CD4-positive, alpha-beta T cell treated with Interleukin-15 for 4 hours (primary cell): ENCODE measurements at regions not wholly inside any gene's neighbourhood (a gene's known extent, or its start where the extent isn't known, plus 50 kb on each side); places are given as distances from the start of the nearest gene placed in this dataset.

Source experiments
- DNase-seq: peaks from one replicate; pipeline ENCODE4 v3.0.0-alpha.2; 2020; ENCODE audit warnings: low spot score

DNA sequence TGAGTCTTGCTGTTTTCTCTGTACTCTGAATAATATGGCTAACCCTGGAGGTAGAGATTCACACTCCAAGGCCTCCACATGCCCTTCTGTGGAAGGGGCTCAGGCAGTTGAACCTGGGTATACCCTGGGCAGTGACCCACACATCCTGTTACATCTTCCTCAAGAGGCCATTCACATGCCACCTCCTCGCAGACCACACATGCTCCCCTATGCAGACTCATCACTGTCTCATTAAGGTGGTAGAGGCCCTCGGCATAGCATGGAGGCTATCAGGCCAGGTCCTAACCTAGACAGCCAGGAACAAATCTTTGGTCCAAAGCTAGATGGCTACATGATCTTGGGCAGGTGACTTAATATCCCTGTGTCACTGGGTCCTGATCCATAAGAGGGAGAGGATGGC, 363.9 kb upstream of the ZNF507 start:
- no peak for DNase-seq

DNA sequence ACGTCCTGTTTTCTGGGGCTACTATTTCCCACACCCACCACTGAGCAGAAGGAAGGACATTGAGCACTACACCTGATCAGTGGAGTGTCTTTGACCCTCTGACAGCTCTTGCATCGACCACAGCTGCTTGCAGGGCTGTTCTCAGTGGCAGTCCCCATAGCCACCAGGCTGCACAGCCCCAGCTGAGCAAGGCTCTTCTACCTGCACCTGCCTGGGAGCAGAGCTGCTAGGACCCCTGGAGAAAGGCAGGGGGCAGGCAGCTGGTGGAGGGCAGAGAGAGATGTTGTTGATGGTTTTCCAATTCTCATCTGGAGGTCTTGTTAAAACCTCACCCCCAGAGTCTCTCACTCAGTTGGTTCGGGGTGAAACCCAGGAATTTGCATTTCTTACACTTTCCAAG, 361.8 kb upstream of the ZNF507 start:
- no peak for DNase-seq

DNA sequence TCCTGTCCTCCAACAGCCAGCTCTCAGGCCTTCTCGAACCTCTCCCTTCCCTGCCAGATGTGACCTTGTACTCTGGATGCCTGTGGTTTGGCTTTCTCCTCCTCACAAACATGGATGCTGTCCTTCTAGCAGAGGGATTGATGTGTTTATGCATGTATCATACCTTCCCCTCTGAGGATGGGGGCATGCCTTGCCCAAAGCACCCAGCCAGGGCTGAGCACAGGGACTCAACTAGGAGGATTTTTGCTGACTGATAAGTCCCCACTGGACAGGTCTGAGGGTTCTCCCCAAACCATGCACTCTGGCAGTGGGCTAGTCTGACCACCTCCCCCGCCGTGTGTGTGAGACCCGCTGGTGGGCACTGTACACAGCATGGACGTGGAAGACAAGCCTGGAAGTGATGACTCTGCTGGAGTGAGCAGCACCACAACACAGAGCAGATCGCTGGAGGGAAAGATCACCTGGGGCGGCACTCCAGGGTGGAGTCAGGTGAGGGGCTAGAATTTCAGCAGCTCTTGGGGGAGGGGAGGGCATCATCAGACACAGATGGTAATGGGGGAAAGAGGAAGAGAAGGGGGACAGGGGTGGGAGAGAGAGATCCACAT, 360.3 kb upstream of the ZNF507 start:
- DNase-seq = no peak

DNA sequence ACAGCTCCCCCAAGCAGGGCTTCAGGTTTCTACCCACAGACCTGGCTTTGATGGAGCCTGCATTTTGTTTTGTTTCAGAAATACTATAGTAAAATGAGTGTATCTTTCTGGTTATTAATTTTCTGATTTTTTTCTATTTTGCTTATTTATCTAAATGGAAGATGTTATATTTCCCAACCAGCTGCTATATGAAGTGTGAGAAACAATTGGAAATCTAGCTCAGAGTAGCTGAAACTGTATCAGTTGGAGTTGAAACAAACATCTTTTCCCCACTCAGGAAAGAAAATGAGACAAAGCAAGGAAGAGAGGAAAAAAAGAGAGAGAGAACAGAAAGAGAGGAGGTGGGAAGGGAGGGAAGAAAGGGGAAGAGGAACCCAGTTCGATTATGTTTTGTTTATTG, 358.5 kb upstream of the ZNF507 start:
- no peak for DNase-seq

DNA sequence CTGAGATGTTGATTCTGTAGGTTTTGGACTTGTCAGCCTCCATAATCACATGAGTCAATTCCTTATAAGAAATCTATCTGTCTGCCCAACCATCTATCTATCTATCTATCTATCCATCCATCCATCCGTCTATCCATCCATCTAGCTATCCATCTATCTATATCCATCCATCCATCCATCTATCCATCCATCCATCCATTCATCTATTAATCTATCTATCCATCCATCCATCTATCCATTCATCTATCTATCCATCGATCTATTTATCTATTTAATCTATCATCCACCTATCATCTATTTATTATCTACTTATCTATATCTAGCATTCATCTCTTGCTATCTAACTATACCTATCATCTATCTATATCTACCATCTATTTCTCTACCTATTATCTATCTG, 357.2 kb upstream of the ZNF507 start:
- DNase-seq = no peak

DNA sequence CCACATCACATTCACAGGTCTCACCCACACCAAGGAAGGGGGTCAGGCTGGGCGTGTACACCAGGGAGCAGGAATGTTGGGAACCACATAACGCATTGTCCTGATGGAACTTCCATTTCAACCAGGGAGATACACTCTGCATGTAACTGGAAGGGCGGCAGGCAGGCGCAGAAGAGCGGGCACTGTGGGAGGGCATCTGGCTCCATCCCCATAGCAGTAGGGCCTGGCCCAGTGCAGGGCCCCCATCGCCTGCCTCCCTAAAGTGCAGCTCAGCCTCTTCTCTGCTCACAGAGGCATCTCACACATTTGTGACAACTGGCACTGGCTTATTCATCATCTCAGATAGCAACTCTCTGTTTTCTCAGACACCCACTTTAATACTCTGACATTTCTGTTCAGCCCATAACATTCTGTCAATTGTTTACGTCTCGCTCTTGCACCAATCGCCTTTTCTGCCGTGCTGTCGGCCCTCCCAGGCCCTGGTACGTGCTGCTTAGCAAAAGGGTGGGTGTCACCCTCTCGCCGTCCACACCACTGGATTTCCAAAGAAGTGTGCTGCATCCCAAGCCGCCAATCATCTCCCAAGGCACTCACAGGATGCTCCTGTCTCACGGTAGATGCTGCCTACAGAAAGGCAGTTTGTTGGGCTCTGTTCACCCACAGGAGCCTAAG, 353.3 kb upstream of the ZNF507 start:
- no peak for DNase-seq

DNA sequence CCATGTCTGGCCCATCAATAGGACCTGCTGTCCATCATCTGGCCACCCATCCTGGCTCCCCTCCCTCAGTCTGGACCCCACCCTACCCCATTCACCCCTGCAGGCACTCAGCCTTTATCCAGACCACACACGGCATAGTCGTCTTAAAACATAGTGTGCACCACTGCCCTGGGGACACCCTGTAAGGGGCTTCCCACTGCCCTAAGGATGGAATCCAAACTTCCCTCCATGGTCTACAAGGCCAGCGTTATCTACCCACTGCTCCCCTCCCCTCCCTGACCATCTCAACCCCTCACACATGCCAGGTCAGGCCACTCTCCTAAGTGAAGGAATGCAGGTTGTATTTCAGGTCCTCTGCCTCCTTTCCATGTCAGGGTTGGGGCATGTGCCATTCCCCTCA, 352.7 kb upstream of the ZNF507 start:
- no peak for DNase-seq

DNA sequence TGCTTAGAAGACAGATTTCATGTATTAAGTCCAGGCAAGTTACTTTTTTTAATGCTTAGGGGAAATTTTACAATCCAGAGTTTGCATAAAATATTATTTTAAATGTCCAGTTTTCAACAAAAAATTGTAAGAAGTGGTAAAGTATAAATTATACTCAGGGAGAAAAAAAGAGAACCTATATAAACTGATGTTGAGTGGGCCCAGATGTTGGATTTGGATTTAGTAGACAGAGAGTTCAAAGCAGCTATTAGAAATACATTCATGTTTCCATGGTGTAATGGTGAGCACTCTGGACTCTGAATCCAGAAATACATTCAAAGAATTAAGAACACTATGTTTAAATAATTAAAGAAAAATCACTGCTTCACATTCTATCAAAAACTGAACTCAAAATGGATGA, 349.9 kb upstream of the ZNF507 start:
- no peak for DNase-seq

DNA sequence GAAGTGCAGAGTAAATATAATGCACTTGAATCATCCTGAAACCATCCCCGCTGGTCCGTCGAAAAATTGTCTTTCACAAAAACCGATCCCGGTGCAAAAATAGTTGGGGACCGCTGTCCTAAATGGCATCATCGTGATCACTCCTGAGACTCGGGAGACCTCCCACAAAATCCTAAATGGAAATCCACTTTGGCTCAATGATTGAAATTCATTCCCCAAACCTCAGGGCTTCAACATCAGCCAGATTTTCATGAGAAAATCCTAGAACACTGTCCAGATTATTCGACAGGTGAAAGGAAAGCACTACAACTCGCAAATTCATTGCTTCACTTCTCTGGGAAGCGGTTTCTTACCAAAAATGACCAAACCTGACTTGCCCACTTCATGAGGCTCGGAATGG, 335.3 kb upstream of the ZNF507 start:
- DNase-seq = no peak

DNA sequence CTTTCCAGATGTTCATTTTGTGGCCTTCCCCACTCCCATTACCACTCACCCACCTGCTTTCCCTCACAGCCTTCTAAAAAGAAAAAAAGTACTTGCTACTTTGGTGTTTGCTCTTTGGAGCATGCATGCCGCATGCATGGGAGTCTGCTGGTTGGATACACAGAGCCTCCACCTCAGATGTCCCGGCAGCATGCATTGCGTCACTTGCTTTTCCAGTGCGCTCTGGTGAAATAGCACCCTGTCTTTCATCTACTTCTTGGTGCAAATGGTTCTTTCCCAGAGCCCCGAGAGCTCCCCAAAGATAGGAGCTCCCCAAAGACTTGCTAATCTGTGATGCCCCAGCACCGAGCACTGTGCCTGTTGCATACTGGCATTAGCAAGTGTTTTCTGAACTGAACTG, 333.2 kb upstream of the ZNF507 start:
- DNase-seq = no peak

DNA sequence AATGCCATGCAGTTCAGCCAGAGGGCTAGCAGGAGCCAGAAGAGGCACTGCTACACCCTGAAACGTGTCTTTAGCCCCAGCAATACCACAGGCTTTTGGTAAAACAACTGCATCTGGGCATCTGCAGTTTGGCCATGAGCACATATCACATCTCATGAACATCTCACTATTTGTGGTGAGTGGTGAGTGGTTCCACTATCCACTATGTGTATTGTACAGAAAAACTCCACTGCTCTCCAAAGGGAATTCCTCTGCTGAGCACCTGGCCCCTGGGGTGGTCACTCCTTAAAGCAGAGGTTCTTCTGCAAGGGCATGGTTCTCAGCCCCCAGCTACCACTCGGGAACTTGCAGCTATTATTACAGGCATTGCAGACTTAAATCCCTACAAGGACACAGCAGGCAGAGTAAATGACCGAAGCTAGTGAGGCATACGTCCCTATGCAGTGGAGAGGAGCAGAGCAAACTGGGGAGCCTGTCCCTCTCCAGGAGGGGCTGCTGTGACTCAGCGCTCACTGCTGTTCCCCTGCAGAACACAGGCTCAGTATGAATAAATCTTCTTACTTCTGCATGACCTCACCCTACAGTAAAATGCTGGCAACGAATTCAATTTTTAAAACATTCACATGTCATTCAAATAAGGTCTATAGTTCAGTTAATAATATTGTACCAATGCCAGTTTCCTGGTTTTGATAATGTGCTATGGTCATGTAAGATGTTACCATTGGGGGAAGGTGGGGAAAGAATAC, 332.4 kb upstream of the ZNF507 start:
- no peak for DNase-seq

DNA sequence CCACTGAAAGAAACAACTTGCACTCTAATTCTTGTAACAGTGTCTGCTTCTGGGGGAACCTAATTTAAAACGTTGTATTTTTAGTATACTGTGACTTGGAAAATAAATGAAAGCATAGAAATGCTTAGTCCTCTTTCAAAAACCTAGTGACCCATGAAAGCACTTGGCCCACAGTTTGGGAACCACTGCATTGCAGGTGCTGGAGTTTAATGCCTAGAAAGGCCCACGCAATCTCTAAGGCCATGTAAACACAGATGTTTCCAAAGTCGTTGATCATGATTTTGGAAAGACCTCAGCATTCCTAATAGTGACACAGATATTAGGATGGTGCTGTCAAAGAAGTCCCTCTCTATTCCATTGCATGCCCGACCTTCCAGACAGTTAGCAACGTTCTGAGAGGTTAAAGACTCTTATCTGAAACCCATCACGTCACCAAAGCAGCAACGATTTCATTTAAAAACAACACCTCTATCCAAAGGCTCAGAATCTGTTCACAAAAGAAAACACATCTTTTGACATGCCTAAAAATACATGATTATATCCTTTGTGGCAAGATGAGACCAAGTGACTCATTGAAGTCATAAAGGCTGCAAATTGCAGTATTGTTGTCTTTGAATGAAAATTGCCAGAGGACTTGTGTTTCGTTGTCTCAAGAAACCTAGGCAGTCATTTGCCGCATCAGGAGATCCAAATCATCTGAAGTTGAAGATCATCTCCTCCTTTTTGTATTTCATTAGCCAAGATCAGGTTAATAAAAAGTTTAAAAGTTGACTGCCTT, 328.0 kb upstream of the ZNF507 start:
- DNase-seq = no peak

DNA sequence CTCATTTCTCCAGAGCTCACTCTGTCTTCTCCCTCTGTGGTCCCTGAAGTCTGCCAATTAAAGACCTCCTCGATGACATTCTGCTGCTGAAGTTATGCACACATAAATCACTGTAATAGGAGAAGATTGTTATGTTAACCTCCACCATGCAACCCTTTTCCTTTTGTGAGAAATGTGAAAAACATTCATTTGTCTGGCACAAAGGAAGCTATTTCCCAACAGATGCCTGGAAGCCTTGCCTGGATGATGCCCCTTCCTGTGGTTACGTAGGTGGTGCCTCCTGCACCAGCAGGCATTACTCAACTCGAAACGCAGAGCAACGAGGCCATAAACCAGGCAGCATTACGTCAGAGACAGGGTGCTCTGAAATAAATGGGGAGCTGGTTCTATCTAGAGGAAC, 327.4 kb upstream of the ZNF507 start:
- no peak for DNase-seq

DNA sequence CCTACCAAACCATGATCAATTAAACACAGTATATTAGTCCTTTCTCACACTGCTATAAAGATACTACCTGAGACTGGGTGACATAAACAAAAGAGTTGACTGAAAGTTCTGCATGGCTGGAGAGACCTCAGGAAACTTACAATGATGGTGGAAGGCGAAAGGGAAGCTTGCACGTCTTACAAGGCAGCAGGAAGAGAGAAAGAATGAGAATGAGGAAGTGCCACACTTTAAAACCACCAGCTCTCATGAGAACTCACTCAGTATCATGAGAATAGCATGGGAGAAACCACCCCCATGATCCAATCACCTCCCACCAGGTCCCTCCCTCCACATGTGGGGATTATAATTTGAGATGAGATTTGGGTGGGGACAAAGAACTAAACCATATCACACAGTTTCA, 324.9 kb upstream of the ZNF507 start:
- DNase-seq = no peak

DNA sequence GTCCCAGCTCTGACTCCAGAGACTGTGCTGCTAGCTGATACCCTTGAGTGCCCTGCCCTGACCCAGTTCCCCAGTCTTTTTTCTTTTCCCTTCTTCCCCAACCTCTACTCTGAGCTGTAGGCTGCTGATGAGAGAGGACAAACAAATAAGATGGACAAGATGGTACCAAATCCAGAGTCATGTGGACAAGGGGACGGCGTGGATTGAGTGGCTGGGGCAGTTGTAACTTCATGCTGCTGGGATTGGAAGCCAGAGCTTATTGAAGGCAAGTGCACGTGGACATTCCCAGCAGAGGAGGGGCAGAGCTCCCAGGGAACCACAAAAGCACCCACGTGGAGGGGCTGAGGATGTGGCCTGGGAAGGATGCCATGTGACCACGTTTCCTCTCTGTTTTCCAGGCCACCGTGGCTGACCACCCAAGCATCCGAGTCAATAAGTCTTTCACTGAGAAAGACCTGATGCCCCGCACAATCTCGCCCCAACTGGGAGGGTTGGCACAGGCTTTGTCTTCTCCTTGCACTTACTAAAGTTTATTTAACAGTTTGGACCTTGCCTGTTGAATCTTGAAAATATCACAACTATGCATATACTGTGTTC, 323.3 kb upstream of the ZNF507 start:
- DNase-seq = no peak

DNA sequence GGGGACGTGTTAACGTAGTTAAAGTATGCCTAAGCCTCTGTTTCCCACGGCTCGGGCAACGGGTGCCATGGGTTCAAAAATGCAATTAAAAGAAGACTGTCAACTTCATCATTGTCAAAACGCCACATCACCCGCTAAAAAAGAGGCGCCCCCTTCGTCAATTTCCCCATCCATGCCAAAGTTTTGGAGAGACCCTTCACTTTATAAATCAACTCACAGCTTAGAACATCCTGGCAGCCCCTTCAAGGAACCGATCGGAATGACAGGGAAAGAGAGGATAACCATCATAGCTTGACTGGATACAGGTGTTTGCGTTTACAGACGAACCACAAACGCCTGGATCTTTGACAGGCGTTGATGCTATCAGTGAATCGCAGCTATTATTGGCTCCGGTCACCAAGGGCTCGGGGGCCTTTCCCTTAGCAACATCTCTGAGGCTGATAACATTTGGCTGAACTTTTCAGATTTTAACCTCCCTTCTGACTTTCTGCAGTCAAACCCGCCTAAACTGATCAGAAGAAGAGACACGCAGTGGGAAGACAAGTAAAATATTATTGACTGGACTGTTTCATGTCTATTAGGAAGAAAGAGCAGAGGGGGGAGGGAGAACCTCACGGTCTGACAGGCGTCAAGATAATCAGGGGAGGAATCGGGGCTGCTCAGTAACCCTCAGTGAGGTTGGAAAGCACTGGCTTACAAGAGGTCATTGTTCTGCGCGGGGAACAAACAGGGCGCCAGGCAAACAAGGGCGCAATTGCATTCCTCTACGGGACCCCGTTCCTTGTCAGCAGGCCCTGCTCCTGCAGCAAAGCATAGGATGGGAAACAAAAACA, 322.5 kb upstream of the ZNF507 start:
- no peak for DNase-seq

DNA sequence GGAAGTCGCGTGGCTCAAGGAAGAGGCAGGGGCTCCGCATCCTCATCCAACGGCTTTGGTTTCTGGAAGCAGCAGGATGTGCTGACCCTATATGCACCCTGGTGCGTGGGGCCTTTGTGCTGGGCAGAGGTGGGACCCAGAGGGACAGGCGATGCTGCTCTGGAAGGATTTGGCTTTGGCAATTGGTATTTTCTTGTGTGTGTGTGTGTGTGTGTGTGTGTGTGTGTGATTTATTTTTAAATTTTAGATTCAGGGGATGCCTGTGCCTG, 321.9 kb upstream of the ZNF507 start:
- DNase-seq = no peak

DNA sequence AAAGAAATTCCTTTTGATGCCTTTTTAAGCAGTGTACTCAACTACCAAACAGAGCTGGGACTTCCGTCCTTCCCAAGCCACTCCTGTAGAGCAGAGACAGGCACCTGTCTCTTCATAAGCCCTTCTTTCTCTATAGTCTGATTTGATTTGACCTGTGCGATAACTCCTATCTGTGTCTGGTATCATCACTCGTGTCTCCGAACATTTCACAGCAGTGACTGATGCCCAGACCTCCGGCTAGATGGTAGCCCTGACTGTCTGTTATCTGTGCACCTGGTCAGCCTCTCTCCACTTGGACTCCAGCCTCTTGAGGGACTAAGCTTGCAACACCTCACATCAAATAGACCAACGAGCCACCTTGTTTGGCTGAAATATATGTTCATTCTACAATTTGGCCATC, 316.2 kb upstream of the ZNF507 start:
- DNase-seq = no peak

DNA sequence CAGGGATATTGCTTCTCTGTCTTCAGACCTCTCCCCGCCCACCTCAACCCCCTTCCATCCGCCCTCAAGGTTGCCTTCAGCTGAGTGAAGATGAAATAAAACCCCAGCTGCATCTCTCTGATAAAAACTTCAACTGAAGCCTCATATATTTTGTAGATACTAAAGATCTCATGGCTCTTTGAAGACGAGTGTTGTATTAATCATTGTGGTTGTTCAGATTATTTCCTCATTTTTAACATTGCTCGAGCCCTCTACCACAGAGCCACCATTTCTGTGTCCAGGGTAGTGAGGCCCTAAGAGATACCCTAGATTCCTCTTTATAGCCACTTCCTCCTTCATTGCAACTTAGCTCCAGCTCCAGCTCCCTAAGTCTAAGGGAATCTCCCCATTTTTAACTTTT, 312.8 kb upstream of the ZNF507 start:
- no peak for DNase-seq

DNA sequence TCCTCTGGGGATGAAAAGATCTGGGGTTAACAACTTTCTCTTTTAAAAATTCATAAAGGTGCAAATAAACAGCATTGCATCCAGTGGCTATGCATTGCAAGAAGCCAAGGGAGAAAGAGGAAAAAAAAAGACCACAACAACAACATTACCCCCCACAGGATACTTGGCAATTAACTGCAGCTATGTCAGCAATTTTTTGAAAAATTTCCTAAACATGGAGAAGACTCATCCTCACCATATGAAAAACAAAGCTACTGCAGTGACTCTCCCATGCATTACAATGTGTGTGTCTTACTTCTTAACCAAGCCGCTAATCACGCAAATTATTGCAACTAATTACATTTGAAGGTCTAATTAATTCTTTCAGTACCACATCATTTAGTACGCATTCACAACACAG, 309.8 kb upstream of the ZNF507 start:
- no peak for DNase-seq

DNA sequence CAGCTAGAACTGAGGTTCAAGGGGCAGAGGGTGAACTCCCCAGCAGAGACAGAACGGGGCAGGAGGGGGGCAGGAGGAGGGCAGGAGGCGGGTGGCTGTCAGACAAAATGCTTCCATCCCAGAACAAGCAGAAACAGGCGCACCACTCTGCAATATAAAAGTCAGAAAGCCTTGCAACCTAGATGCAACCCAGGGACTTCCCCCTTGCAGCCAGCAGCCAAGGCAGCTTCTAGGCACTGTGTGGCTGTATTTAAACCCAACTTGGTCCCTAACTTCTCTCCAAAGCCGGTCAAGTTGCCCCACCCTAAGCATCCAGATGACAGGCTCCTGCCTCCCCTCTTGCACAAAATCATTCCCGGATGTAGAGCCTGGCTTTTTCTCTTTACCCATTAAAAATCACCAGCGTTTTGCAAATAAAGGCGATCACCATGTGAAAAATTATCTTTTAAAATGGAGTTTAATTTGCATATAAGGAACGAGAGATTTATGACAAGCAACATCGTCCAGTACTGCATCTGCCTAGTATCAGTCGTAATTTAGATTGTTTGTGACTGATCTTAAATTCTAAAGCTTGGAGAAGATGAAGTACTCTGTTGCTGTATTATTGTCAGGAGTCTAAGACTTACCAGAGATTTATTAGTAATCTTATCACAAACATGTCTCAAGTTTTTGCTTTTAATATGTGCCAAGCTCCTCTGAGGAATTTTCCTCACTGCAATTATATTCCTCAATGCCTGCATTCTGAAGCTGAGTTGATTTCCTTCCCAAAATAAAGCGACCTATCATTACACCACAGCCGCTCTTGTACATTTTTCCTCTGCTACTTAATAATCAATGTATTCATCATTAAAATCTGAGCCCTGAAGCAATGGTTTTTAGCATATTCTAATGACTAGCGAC, 307.1 kb upstream of the ZNF507 start:
- no peak for DNase-seq
